ENCODE measurements at regions not wholly inside any gene's neighbourhood (a gene's known extent, or its start where the extent isn't known, plus 50 kb on each side); places are given as distances from the start of the nearest gene placed in this dataset.

GRCh38 chr6:14037402-14038277, 79.9 kb upstream of the CD83 start:
- H3K27ac ChIP-seq (ENCODE audit: control insufficient read depth, insufficient read depth, low read length) = no peak overlapping the region

GRCh38 chr6:14038467-14039437, 78.8 kb upstream of the CD83 start:
- H3K27ac ChIP-seq (ENCODE audit: control insufficient read depth, insufficient read depth, low read length) = no peak overlapping the region

More at GRCh38 chr6:14037402-14038277, 79.9 kb upstream of the CD83 start:
- no peak for TF ChIP-seq CTCF (optimal IDR thresholded peaks at IDR 0.05 in 1 of 3, IDR thresholded peaks at IDR 0.05 in 1 of 3, conservative IDR thresholded peaks at IDR 0.05 in 1 of 3; ENCODE audit: extremely low read depth in 1 of 3, insufficient read depth in 2 of 3, low read length in 3 of 3)
- no peak for TF ChIP-seq EZH2 (IDR thresholded peaks at IDR 0.05; ENCODE audit: low read length)
- Histone ChIP-seq H4K20me1 (ENCODE audit: control insufficient read depth, extremely low read depth, insufficient read depth, low read length) (no peaks in the 10 kb centered on the region), H2AFZ (ENCODE audit: control insufficient read depth, low read length) (peak overlapping the region; percentile 24), H3K27me3 (ENCODE audit: control insufficient read depth, extremely low read depth, insufficient read depth, low read length) (no peaks in the 10 kb centered on the region), H3K4me2 (ENCODE audit: control insufficient read depth, extremely low read depth, insufficient read depth, low read depth, low read length) (peak overlapping the region; percentile 41), H3K4me3 (ENCODE audit: control insufficient read depth in 2 of 3, extremely low read depth in 1 of 3, insufficient read depth in 2 of 3, low read depth in 1 of 3, low read length in 3 of 3) (no peak overlapping the region), H3K79me2 (ENCODE audit: control insufficient read depth, insufficient read depth, low read length) (no peaks in the 10 kb centered on the region), H3K9me1 (ENCODE audit: control insufficient read depth, extremely low read depth, insufficient read depth, low read length) (no peaks in the 10 kb centered on the region), H3K4me1 (ENCODE audit: control insufficient read depth, extremely low read depth, insufficient read depth, low read length) (peaks cover 24% of the 10 kb centered on the region), H3K9ac (ENCODE audit: control insufficient read depth, extremely low read depth, insufficient read depth, low read length) (no peak overlapping the region), H3K9me3 (ENCODE audit: control insufficient read depth, low read depth, low read length) (no peaks in the 10 kb centered on the region), H3K36me3 (ENCODE audit: control insufficient read depth in 2 of 2, extremely low read depth in 1 of 2, insufficient read depth in 2 of 2, low read length in 2 of 2) (no peaks in the 10 kb centered on the region)
- DNase-seq (ENCODE audit: low read depth, low spot score) = no peak
- dilution Hi-C loops (cut with MboI; ENCODE audit: extremely low pct_ligation_motif_present, low sequenced_read_pairs) = no loop called here
- peak; percentile 23 for FAIRE-seq

More at GRCh38 chr6:14038467-14039437, 78.8 kb upstream of the CD83 start:
- Histone ChIP-seq H3K4me1 (ENCODE audit: control insufficient read depth, extremely low read depth, insufficient read depth, low read length) (peaks cover 24% of the 10 kb centered on the region), H3K27me3 (ENCODE audit: control insufficient read depth, extremely low read depth, insufficient read depth, low read length) (no peaks in the 10 kb centered on the region), H2AFZ (ENCODE audit: control insufficient read depth, low read length) (no peak overlapping the region), H3K4me2 (ENCODE audit: control insufficient read depth, extremely low read depth, insufficient read depth, low read depth, low read length) (no peak overlapping the region), H3K79me2 (ENCODE audit: control insufficient read depth, insufficient read depth, low read length) (no peaks in the 10 kb centered on the region), H3K9ac (ENCODE audit: control insufficient read depth, extremely low read depth, insufficient read depth, low read length) (no peak overlapping the region), H3K36me3 (ENCODE audit: control insufficient read depth in 2 of 2, extremely low read depth in 1 of 2, insufficient read depth in 2 of 2, low read length in 2 of 2) (no peaks in the 10 kb centered on the region), H3K4me3 (ENCODE audit: control insufficient read depth in 2 of 3, extremely low read depth in 1 of 3, insufficient read depth in 2 of 3, low read depth in 1 of 3, low read length in 3 of 3) (no peak overlapping the region), H3K9me3 (ENCODE audit: control insufficient read depth, low read depth, low read length) (no peaks in the 10 kb centered on the region), H3K9me1 (ENCODE audit: control insufficient read depth, extremely low read depth, insufficient read depth, low read length) (no peaks in the 10 kb centered on the region), H4K20me1 (ENCODE audit: control insufficient read depth, extremely low read depth, insufficient read depth, low read length) (no peaks in the 10 kb centered on the region)
- TF ChIP-seq CTCF (optimal IDR thresholded peaks at IDR 0.05 in 1 of 3, IDR thresholded peaks at IDR 0.05 in 1 of 3, conservative IDR thresholded peaks at IDR 0.05 in 1 of 3; ENCODE audit: extremely low read depth in 1 of 3, insufficient read depth in 2 of 3, low read length in 3 of 3) (no peak), EZH2 (IDR thresholded peaks at IDR 0.05; ENCODE audit: low read length) (no peak)
- dilution Hi-C loops (cut with MboI; ENCODE audit: extremely low pct_ligation_motif_present, low sequenced_read_pairs) = no loop called here
- FAIRE-seq (no peak), DNase-seq (ENCODE audit: low read depth, low spot score) (no peak)
